ENCODE measurements at regions not wholly inside any gene's neighbourhood (a gene's known extent, or its start where the extent isn't known, plus 50 kb on each side); places are given as distances from the start of the nearest gene placed in this dataset.
A peak's percentile ranks its signal among the peaks of the same experiment; 100 is the strongest.

GRCh38 chr2:128562471-128563347 is 244.0 kb upstream of the HS6ST1 start:
- Histone ChIP-seq H3F3A (ENCODE audit: low read depth) (no peaks in the 10 kb centered on the region), H3K9me3 (ENCODE audit: low read depth) (no peaks in the 10 kb centered on the region), H4K20me1 (ENCODE audit: low read depth) (no peaks in the 10 kb centered on the region), H3K36me3 (no peaks in the 10 kb centered on the region), H3K4me2 (no peak overlapping the region), H3K79me2 (ENCODE audit: low read depth) (no peaks in the 10 kb centered on the region), H3K27ac (no peak overlapping the region), H3K9ac (no peak overlapping the region), H3K4me1 (no peaks in the 10 kb centered on the region), H2AFZ (replicated peaks) (no peak overlapping the region), H3K27me3 (no peaks in the 10 kb centered on the region), H3K4me3 (no peak overlapping the region)
- peaks cover 3% of the 10 kb centered on the region for H3K36me3 Mint-ChIP-seq
- peaks cover 9% of the 10 kb centered on the region for H3K27me3 Mint-ChIP-seq (ENCODE audit: insufficient read depth, low read depth)
- no peak overlapping the region for H3K4me3 Mint-ChIP-seq
- peak overlapping the region; percentile 78 for H3K27ac Mint-ChIP-seq
- no peak for TF ChIP-seq EZH2phosphoT487 (IDR thresholded peaks at IDR 0.05)
- TF ChIP-seq EZH2 (IDR thresholded peaks at IDR 0.05), result no peak
- TF ChIP-seq CTCF (IDR thresholded peaks at IDR 0.05), result no peak
- H3K4me1 Mint-ChIP-seq, result peaks cover 19% of the 10 kb centered on the region
- DNase-seq (ENCODE audit: low spot score), result no peak
- H3K9me3 Mint-ChIP-seq, result no peaks in the 10 kb centered on the region

GRCh38 chr2:128563348-128563687 is 244.7 kb upstream of the HS6ST1 start:
- DNase-seq (ENCODE audit: low spot score), result no peak
- no peak for TF ChIP-seq EZH2phosphoT487 (IDR thresholded peaks at IDR 0.05)
- TF ChIP-seq EZH2 (IDR thresholded peaks at IDR 0.05), result no peak
- TF ChIP-seq CTCF (IDR thresholded peaks at IDR 0.05), result no peak
- no peak overlapping the region for H3K4me3 Mint-ChIP-seq
- peaks cover 13% of the 10 kb centered on the region for H3K4me1 Mint-ChIP-seq
- H3K9ac ChIP-seq, result no peak overlapping the region
- H2AFZ ChIP-seq (replicated peaks), result no peak overlapping the region
- no peaks in the 10 kb centered on the region for H3K27me3 ChIP-seq
- no peaks in the 10 kb centered on the region for H3F3A ChIP-seq (ENCODE audit: low read depth)
- no peak overlapping the region for H3K4me3 ChIP-seq
- peaks cover 3% of the 10 kb centered on the region for H3K36me3 Mint-ChIP-seq
- no peak overlapping the region for H3K27ac Mint-ChIP-seq
- no peaks in the 10 kb centered on the region for H3K36me3 ChIP-seq
- no peaks in the 10 kb centered on the region for H3K9me3 ChIP-seq (ENCODE audit: low read depth)
- H3K4me2 ChIP-seq, result no peak overlapping the region
- no peaks in the 10 kb centered on the region for H3K9me3 Mint-ChIP-seq
- no peaks in the 10 kb centered on the region for H4K20me1 ChIP-seq (ENCODE audit: low read depth)
- H3K79me2 ChIP-seq (ENCODE audit: low read depth), result no peaks in the 10 kb centered on the region
- no peak overlapping the region for H3K27ac ChIP-seq
- H3K4me1 ChIP-seq, result no peaks in the 10 kb centered on the region
- H3K27me3 Mint-ChIP-seq (ENCODE audit: insufficient read depth, low read depth), result peaks cover 6% of the 10 kb centered on the region

- Histone ChIP-seq H3K79me2 (ENCODE audit: low read depth) (no peaks in the 10 kb centered on the region), H3K27ac (no peak overlapping the region), H3K4me1 (no peaks in the 10 kb centered on the region), H3F3A (ENCODE audit: low read depth) (no peaks in the 10 kb centered on the region), H3K4me3 (no peak overlapping the region), H4K20me1 (ENCODE audit: low read depth) (no peaks in the 10 kb centered on the region), H3K36me3 (no peaks in the 10 kb centered on the region), H2AFZ (replicated peaks) (no peak overlapping the region), H3K9me3 (ENCODE audit: low read depth) (no peaks in the 10 kb centered on the region), H3K4me2 (no peak overlapping the region), H3K9ac (no peak overlapping the region), H3K27me3 (no peaks in the 10 kb centered on the region)
- Mint-ChIP-seq H3K27me3 (ENCODE audit: insufficient read depth, low read depth) (peaks cover 6% of the 10 kb centered on the region), H3K9me3 (no peaks in the 10 kb centered on the region), H3K4me3 (no peak overlapping the region), H3K27ac (no peak overlapping the region), H3K4me1 (peaks cover 7% of the 10 kb centered on the region), H3K36me3 (peaks cover 2% of the 10 kb centered on the region)
- TF ChIP-seq EZH2 (IDR thresholded peaks at IDR 0.05), result no peak
- no peak for TF ChIP-seq EZH2phosphoT487 (IDR thresholded peaks at IDR 0.05)
- no peak for TF ChIP-seq CTCF (IDR thresholded peaks at IDR 0.05)
- DNase-seq (ENCODE audit: low spot score), result no peak
Measured at GRCh38 chr2:128564131-128564530, 245.5 kb upstream of the HS6ST1 start.

All from neural progenitor cell (in vitro differentiated cells).